ENCODE measurements at regions not wholly inside any gene's neighbourhood (a gene's known extent, or its start where the extent isn't known, plus 50 kb on each side); places are given as distances from the start of the nearest gene placed in this dataset.

GRCh38 chr10:3723766-3724165 is 61.2 kb downstream of the KLF6 start:
- DNase-seq (ENCODE audit: low spot score), result no peak

- no peak for DNase-seq (ENCODE audit: low spot score)
Observed at GRCh38 chr10:3720228-3721019, 64.6 kb downstream of the KLF6 start.

GRCh38 chr10:3719024-3719843 is 65.8 kb downstream of the KLF6 start:
- DNase-seq (ENCODE audit: low spot score), result no peak

- no peak for DNase-seq (ENCODE audit: low spot score)
Observed at GRCh38 chr10:3716093-3716492, 68.9 kb downstream of the KLF6 start.

GRCh38 chr10:3714967-3715366 is 70.0 kb downstream of the KLF6 start:
- DNase-seq (ENCODE audit: low spot score), result no peak

- no peak for DNase-seq (ENCODE audit: low spot score)
Observed at GRCh38 chr10:3714531-3714930, 70.5 kb downstream of the KLF6 start.

GRCh38 chr10:3712707-3713106 is 72.3 kb downstream of the KLF6 start:
- no peak for DNase-seq (ENCODE audit: low spot score)

GRCh38 chr10:3711918-3712317 is 73.1 kb downstream of the KLF6 start:
- DNase-seq (ENCODE audit: low spot score), result no peak

- no peak for DNase-seq (ENCODE audit: low spot score)
Observed at GRCh38 chr10:3710764-3711163, 74.2 kb downstream of the KLF6 start.

GRCh38 chr10:3709456-3710060 is 75.5 kb downstream of the KLF6 start:
- DNase-seq (ENCODE audit: low spot score), result no peak

- no peak for DNase-seq (ENCODE audit: low spot score)
Observed at GRCh38 chr10:3708852-3709251, 76.2 kb downstream of the KLF6 start.

- no peak for DNase-seq (ENCODE audit: low spot score)
Observed at GRCh38 chr10:3704565-3705325, 80.3 kb downstream of the KLF6 start.

- no peak for DNase-seq (ENCODE audit: low spot score)
Observed at GRCh38 chr10:3702569-3702968, 82.4 kb downstream of the KLF6 start.

- no peak for DNase-seq (ENCODE audit: low spot score)
Observed at GRCh38 chr10:3702056-3702546, 82.9 kb downstream of the KLF6 start.

GRCh38 chr10:3701491-3701890 is 83.5 kb downstream of the KLF6 start:
- no peak for DNase-seq (ENCODE audit: low spot score)

GRCh38 chr10:3700531-3701076 is 84.4 kb downstream of the KLF6 start:
- DNase-seq (ENCODE audit: low spot score), result no peak

- no peak for DNase-seq (ENCODE audit: low spot score)
Observed at GRCh38 chr10:3699916-3700315, 85.1 kb downstream of the KLF6 start.

- DNase-seq (ENCODE audit: low spot score), result no peak
Observed at GRCh38 chr10:3698312-3698711, 86.7 kb downstream of the KLF6 start.

GRCh38 chr10:3693698-3694080 is 91.3 kb downstream of the KLF6 start:
- DNase-seq (ENCODE audit: low spot score), result no peak

GRCh38 chr10:3693022-3693697 is 91.8 kb downstream of the KLF6 start:
- DNase-seq (ENCODE audit: low spot score), result no peak

GRCh38 chr10:3692387-3692999 is 92.5 kb downstream of the KLF6 start:
- DNase-seq (ENCODE audit: low spot score), result no peak
